Neural progenitor cell (in vitro differentiated cells): ENCODE measurements at regions not wholly inside any gene's neighbourhood (a gene's known extent, or its start where the extent isn't known, plus 50 kb on each side); places are given as distances from the start of the nearest gene placed in this dataset.

Source experiments
- DNase-seq: peaks from one replicate; pipeline ENCODE4 v3.0.0-alpha.2; 2016; ENCODE audit warnings: low spot score
- H2AFZ ChIP-seq: fragments of 200-600 bp; sonication (generic); replicated peaks from 2 replicates; pipeline ENCODE4 v1.6.1; 2016; ENCODE audit warnings: antibody characterized with exemption
- H3F3A ChIP-seq: fragments of 200-600 bp; sonication (generic); 2 replicates; pipeline ENCODE4 v1.6.1; 2016; ENCODE audit warnings: antibody characterized with exemption, low read depth
- H3K27ac ChIP-seq: fragments of 200-600 bp; sonication (generic); 2 replicates; pipeline ENCODE4 v1.5.1; 2016; ENCODE audit warnings: mild to moderate bottlenecking
- H3K27me3 ChIP-seq: fragments of 200-600 bp; sonication (generic); 2 replicates; pipeline ENCODE4 v1.6.1; 2016; ENCODE audit warnings: mild to moderate bottlenecking, moderate library complexity
- H3K36me3 ChIP-seq: fragments of 200-600 bp; sonication (generic); 2 replicates; pipeline ENCODE4 v1.5.1; 2016
- H3K4me1 ChIP-seq: fragments of 200-600 bp; sonication (generic); 2 replicates; pipeline ENCODE4 v1.6.1; 2016; ENCODE audit warnings: mixed run types
- H3K4me2 ChIP-seq: fragments of 200-600 bp; sonication (generic); 2 replicates; pipeline ENCODE4 v1.6.1; 2016
- H3K4me3 ChIP-seq: fragments of 200-600 bp; sonication (generic); 2 replicates; pipeline ENCODE4 v1.5.1; 2016
- H3K79me2 ChIP-seq: fragments of 200-600 bp; sonication (generic); 2 replicates; pipeline ENCODE4 v1.6.1; 2016; ENCODE audit warnings: low read depth
- H3K9ac ChIP-seq: fragments of 200-600 bp; sonication (generic); 2 replicates; pipeline ENCODE4 v1.6.1; 2016
- H3K9me3 ChIP-seq: fragments of 200-600 bp; sonication (generic); 2 replicates; pipeline ENCODE4 v1.5.1; 2016; ENCODE audit warnings: low read depth
- H4K20me1 ChIP-seq: fragments of 200-600 bp; sonication (generic); 2 replicates; pipeline ENCODE4 v1.6.1; 2016; ENCODE audit warnings: low read depth
- H3K27ac Mint-ChIP-seq: 3 replicates; pipeline ENCODE4 v1.8.0; 2021; ENCODE audit warnings: mixed read lengths
- H3K27me3 Mint-ChIP-seq: 2 replicates; pipeline ENCODE4 v1.8.0; 2022; ENCODE audit warnings: low read depth, mild to moderate bottlenecking, inconsistent platforms, moderate library complexity, mixed read lengths; ENCODE audit not compliant: insufficient read depth
- H3K36me3 Mint-ChIP-seq: 3 replicates; pipeline ENCODE4 v1.8.0; 2021; ENCODE audit warnings: mixed read lengths
- H3K4me1 Mint-ChIP-seq: 3 replicates; pipeline ENCODE4 v1.8.0; 2021; ENCODE audit warnings: mixed read lengths
- H3K4me3 Mint-ChIP-seq: 3 replicates; pipeline ENCODE4 v1.8.0; 2021; ENCODE audit warnings: mild to moderate bottlenecking, moderate library complexity, mixed read lengths
- H3K9me3 Mint-ChIP-seq: 3 replicates; pipeline ENCODE4 v1.8.0; 2020; ENCODE audit warnings: mixed read lengths
- EZH2 ChIP-seq: fragments of 200-600 bp; sonication (generic); IDR thresholded peaks from 2 replicates; pipeline ENCODE4 v1.6.1; 2017; ENCODE audit warnings: antibody characterized with exemption, mild to moderate bottlenecking, moderate library complexity
- EZH2phosphoT487 ChIP-seq: fragments of 200-600 bp; sonication (generic); IDR thresholded peaks from 2 replicates; pipeline ENCODE4 v1.6.1; 2017; ENCODE audit warnings: antibody characterized with exemption
- TF ChIP-seq, protein P1 (sequence below): fragments of 200-600 bp; sonication (generic); IDR thresholded peaks from 2 replicates; pipeline ENCODE4 v1.5.1; 2017; ENCODE audit warnings: antibody characterized with exemption, mild to moderate bottlenecking

- Mint-ChIP-seq H3K27me3 (peaks cover 2% of the 10 kb centered on the region), H3K4me1 (peaks cover 8% of the 10 kb centered on the region), H3K9me3 (peaks cover 2% of the 10 kb centered on the region), H3K27ac (no peak overlapping the region), H3K4me3 (no peak overlapping the region), H3K36me3 (no peaks in the 10 kb centered on the region)
- no peaks in the 10 kb centered on the region for H3K27me3 ChIP-seq
- H2AFZ ChIP-seq, result no peak overlapping the region
- H3K4me3 ChIP-seq, result no peak overlapping the region
- H4K20me1 ChIP-seq, result no peaks in the 10 kb centered on the region
- H3K9me3 ChIP-seq, result peaks cover 4% of the 10 kb centered on the region
- H3K4me2 ChIP-seq, result no peak overlapping the region
- peaks cover 6% of the 10 kb centered on the region for H3K4me1 ChIP-seq
- no peak overlapping the region for H3K9ac ChIP-seq
- TF ChIP-seq EZH2phosphoT487, result no peak
- no peak for DNase-seq
- no peaks in the 10 kb centered on the region for H3F3A ChIP-seq
- peaks cover 7% of the 10 kb centered on the region for H3K36me3 ChIP-seq
- H3K27ac ChIP-seq, result no peak overlapping the region
- no peaks in the 10 kb centered on the region for H3K79me2 ChIP-seq
These were observed 277.1 kb downstream of the FOXG1 start for GRCh38 chr14:29043737-29044136.

DNA sequence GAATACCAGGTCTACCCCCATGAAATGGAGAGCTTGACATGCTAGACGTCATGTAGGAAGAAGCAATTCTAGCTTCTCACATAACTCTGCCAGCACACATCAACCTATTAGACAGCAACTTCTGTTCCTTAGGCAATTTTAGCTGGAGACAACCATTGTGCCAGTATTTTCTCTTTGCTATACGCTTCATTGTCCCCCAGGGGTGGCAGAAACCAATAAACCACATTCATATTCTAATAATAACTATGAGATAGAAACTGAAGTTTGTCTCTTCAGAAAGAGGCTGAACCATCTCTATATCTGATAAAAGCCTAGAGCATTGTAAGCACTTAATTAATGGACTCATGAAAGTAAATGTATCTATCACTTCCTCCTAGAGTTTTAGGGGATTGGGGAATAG, 278.6 kb downstream of the FOXG1 start:
- Histone ChIP-seq H3K79me2 (no peaks in the 10 kb centered on the region), H3K9me3 (peaks cover 16% of the 10 kb centered on the region), H3K4me2 (no peak overlapping the region), H3K9ac (no peak overlapping the region), H3K27ac (no peak overlapping the region), H3K4me3 (no peak overlapping the region), H3K27me3 (no peaks in the 10 kb centered on the region), H3K36me3 (peaks cover 14% of the 10 kb centered on the region), H4K20me1 (no peaks in the 10 kb centered on the region), H2AFZ (no peak overlapping the region), H3F3A (no peaks in the 10 kb centered on the region), H3K4me1 (no peaks in the 10 kb centered on the region)
- Mint-ChIP-seq H3K4me3 (no peak overlapping the region), H3K9me3 (peaks cover 2% of the 10 kb centered on the region), H3K27me3 (peaks cover 2% of the 10 kb centered on the region), H3K4me1 (no peaks in the 10 kb centered on the region), H3K36me3 (no peaks in the 10 kb centered on the region), H3K27ac (no peak overlapping the region)
- TF ChIP-seq, protein P1, sequence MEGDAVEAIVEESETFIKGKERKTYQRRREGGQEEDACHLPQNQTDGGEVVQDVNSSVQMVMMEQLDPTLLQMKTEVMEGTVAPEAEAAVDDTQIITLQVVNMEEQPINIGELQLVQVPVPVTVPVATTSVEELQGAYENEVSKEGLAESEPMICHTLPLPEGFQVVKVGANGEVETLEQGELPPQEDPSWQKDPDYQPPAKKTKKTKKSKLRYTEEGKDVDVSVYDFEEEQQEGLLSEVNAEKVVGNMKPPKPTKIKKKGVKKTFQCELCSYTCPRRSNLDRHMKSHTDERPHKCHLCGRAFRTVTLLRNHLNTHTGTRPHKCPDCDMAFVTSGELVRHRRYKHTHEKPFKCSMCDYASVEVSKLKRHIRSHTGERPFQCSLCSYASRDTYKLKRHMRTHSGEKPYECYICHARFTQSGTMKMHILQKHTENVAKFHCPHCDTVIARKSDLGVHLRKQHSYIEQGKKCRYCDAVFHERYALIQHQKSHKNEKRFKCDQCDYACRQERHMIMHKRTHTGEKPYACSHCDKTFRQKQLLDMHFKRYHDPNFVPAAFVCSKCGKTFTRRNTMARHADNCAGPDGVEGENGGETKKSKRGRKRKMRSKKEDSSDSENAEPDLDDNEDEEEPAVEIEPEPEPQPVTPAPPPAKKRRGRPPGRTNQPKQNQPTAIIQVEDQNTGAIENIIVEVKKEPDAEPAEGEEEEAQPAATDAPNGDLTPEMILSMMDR, result no peak
- TF ChIP-seq EZH2 (no peak), EZH2phosphoT487 (no peak)
- DNase-seq, result no peak

DNA sequence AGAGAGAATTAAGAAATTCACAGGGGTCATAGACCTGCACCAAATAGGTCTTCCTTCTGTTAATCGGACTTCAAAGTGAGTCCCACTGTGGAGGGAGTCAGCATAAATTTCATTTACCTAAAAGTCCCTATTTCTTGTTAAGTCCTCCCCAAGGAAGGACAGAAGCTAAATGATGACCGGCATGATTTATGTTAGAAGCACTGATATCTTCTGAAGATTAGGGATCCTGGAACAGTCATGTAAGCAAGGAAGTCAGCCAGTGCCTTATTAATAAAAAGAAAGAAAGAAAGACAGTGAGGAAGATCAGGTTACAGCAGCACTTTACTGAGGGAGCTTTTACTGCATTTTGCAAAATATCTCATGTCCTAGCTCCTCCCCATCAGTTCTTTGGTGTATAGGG, 287.5 kb downstream of the FOXG1 start:
- Mint-ChIP-seq H3K4me1 (peaks cover 15% of the 10 kb centered on the region), H3K27ac (no peak overlapping the region), H3K27me3 (no peaks in the 10 kb centered on the region), H3K4me3 (no peak overlapping the region), H3K36me3 (no peaks in the 10 kb centered on the region), H3K9me3 (peaks cover 3% of the 10 kb centered on the region)
- Histone ChIP-seq H3K9ac (no peak overlapping the region), H3K4me1 (no peaks in the 10 kb centered on the region), H3K4me3 (no peak overlapping the region), H4K20me1 (no peaks in the 10 kb centered on the region), H3K4me2 (no peak overlapping the region), H2AFZ (no peak overlapping the region), H3K79me2 (no peaks in the 10 kb centered on the region), H3K27me3 (no peaks in the 10 kb centered on the region), H3K9me3 (peaks cover 17% of the 10 kb centered on the region), H3K36me3 (peaks cover 9% of the 10 kb centered on the region), H3K27ac (no peak overlapping the region), H3F3A (no peaks in the 10 kb centered on the region)
- DNase-seq, result no peak
- TF ChIP-seq EZH2phosphoT487 (no peak), EZH2 (no peak)
- TF ChIP-seq, protein P1, result no peak

DNA sequence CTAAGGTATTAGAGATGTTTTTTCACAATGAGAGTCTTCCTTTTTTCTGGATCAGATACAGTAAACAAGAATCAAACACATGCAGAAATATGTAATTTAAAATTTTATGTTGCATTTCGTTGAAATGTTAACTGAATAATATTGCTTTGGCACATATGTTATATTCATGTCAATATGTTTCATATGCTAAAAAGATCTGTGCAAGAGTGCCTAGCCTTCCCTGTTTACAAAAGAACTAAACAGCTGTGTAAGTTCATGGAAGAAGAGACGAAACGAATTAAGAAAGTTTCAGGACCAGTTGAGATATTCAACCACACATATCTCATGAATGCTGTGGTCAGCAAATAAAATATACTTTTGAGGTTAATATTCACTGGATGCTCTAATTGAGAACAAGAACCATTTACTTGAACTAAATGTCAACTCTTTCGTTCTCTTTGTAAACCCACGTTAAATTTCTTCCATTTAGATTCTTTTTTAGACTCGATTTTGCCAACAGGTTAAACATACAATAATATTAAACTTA, 289.5 kb downstream of the FOXG1 start:
- Mint-ChIP-seq H3K9me3 (peaks cover 2% of the 10 kb centered on the region), H3K4me1 (peaks cover 15% of the 10 kb centered on the region), H3K27me3 (no peaks in the 10 kb centered on the region), H3K36me3 (no peaks in the 10 kb centered on the region), H3K27ac (no peak overlapping the region), H3K4me3 (no peak overlapping the region)
- no peak overlapping the region for H3K9ac ChIP-seq
- H2AFZ ChIP-seq, result no peak overlapping the region
- no peaks in the 10 kb centered on the region for H3K36me3 ChIP-seq
- H3K27ac ChIP-seq, result no peak overlapping the region
- H3K9me3 ChIP-seq, result no peaks in the 10 kb centered on the region
- no peaks in the 10 kb centered on the region for H4K20me1 ChIP-seq
- H3K4me1 ChIP-seq, result no peaks in the 10 kb centered on the region
- H3K4me2 ChIP-seq, result no peak overlapping the region
- H3K4me3 ChIP-seq, result no peak overlapping the region
- H3F3A ChIP-seq, result no peaks in the 10 kb centered on the region
- H3K27me3 ChIP-seq, result no peaks in the 10 kb centered on the region
- no peaks in the 10 kb centered on the region for H3K79me2 ChIP-seq
- no peak for DNase-seq
- TF ChIP-seq, protein P1, result no peak
- TF ChIP-seq EZH2, result no peak
- TF ChIP-seq EZH2phosphoT487, result no peak
